NCI-H1417 (cell line): ENCODE measurements at regions not wholly inside any gene's neighbourhood (a gene's known extent, or its start where the extent isn't known, plus 50 kb on each side); places are given as distances from the start of the nearest gene placed in this dataset.
"Not testable (repeated sequence)": the region's sequence is repeated elsewhere in the genome, so short reads cannot be mapped to it uniquely, and the experiment has no call there.

ENCODE experiments used
- DNase-seq, 3 experiments: peaks; one replicate each; lab custom pipeline; 2025; lab: John Stamatoyannopoulos, UW

DNA sequence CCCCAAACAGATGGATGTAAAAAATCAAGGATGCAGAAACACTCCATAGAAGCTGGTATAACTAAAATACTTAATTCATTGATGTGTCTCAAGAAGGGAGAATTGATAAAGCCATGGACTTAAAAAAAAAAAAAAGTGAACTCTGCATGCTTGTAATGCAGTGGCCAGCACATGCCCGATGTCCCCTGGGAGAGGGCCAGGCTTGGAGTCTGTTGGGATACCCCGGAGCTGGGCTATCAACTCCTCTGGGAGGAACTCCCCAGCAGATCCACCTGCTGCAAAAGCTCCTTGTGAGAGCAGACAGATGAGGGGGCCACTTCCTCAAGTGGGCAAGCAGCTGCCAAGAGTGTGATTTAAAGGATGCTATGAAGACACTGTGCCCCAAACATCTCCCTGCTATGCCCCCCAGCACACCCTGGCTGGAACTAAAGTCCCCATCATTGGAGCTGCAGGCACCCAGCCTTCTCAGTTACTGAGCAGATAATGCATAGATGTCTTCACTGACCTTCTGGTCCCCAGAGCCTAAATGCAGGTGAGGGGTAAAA, 311.5 kb upstream of the ID2 start:
- DNase-seq, result no peak

DNA sequence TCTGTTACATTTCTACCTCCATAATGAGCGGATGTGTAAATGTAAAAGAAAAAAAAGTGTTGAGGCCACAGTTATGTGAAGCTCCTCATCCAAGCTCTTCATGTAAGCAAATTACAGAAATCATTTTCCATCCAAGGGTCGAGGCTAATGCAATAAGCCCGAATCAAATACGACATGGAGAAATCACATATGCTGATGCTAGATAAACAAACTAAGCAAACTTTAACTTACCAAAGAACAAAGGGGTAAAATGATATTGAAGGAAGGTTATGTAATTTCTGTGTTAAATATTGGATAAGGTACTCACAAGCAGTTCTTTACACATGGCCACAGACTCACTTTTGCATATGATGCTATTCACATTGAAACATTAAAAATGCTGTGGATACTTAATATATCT, 310.2 kb upstream of the ID2 start:
- no peak for DNase-seq

- DNase-seq, result no peak
Observed at GRCh38 chr2:8374782-8375181, 307.1 kb upstream of the ID2 start.

DNA sequence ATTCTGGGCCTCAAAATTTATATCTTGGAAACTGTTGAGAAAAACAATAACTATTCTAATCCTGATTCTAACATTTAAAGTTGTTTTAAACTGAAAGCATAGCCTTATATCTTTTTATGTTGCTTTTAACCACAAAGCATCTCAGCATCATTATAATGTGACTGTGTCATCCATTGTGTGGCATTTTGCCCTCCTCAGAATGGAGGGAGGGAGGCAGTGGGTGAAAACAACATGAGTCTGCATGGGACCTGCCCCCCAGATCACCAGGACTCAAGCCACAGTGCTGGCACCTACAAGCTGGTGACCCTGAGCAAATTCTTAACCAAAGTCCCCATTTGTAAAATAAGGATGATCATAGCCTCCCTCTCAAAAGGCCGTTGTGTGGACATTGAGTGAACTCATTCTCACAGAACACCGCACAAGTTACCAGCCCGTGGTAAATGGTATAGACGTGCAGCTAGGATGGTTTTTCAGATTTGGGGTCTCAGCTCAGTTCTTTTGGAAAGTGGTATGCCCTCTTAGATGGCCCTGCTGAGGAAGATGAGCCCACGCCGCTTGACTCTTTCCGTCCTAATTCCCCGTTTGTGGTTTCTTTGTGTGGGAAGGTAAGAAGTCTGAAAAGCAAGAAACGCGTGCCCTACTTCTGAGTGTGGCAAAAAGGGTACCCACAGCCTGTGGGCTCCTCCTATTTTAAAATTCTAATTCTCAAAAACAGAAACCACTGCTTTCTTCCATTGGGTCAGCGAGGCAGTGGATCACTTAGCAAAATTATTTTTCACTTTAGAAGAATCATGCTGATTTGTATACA, 305.0 kb upstream of the ID2 start:
- no peak for DNase-seq

DNA sequence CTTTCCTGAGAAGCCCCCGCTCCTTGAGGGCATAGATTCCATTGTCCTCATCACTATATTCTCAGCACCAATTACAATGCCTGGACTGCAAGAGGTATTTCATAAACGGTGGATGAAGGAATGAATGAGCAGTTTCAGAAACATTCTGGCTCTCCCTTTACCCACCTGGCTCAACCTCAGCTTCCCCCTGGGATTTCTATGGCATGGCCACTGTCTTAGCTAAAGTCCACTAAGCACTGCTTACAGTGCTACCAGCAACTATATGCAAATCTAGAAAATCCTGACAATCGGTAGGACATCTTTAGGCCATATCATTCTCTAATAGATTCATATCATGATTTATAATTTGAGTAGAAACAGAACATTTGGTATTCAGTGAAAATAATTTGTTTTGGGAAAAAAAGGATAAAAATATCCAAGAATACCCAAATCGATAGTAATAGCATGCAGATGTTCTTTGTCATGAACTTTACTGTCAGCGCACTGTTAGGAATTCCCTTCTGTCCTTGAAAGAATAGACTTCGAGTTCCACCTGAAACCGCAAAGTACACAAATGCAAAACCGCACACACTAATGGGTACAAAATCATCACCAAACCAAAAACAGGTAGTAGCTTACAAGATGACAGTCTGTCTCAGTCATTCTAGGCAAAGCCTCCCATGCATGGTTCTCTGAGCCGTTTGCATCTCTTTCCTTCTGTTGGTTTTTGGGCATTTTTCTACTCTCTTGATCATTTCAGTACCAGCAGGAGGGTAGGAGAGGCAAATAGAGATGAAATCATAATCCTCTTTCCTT, 303.6 kb upstream of the ID2 start:
- peak in 1 of 3 experiments; percentile 93 for DNase-seq

GRCh38 chr2:8379128-8379527, 302.7 kb upstream of the ID2 start:
- DNase-seq, result no peak

DNA sequence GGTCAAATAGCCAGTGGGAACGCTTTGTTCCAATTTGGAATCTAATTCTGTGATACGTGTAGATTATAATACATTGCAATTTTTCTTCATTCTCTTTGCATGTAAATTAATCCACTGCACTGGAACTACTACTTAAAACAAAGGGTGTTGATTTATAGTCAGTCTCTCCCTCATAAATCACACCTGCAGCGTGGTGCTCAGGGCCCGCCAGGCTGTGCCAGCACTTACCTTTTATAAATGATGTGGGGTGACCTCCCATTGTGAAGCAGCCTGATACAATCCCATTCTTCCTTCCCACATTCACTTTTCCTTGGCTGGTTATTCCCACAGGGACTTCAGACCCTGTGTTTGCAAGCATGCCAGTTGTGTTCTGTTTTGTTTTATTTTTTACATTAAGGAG, 302.3 kb upstream of the ID2 start:
- DNase-seq, result peak; percentile 59 to 78 (median 68)

DNA sequence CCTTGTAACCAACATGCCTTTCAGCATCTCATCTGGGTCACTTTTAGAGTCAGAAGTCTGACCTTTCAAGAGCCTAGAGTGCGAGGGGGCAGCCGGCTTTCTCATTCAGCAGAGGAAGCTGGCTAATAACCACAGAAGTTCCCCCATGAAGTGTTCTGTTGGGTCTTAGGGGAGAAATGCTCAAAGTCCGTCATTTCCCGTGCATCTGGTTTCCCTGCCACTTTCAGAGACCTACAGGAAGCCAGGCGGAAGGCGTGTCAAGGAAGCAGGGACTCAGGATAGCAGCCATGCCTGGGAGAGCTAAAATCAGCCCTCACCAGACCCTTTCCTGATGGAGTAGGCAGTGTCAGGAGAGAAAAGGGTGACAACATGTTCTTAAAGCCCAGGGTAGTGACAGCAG, 301.8 kb upstream of the ID2 start:
- DNase-seq, result peak in 1 of 3 experiments; percentile 52

DNA sequence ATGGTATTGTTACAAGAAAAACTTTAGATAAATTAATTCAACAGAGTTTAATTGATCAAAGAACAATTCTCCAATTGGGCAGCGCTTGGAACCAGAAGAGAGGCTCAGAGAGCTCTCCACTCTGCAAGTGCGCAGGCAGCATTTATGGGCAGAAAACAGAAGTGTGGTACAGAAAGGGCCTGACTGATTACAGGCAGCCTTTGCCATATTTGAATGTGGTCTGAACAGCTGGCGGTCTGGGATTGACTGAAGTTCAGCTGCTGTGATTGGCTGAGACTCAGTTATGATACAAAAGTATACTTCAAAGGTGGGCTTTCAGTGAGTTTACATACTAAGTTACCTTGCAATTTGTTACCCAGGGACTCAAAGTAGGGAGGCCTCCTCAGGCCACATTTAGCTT, 301.3 kb upstream of the ID2 start:
- peak in 1 of 3 experiments; percentile 12 for DNase-seq

DNA sequence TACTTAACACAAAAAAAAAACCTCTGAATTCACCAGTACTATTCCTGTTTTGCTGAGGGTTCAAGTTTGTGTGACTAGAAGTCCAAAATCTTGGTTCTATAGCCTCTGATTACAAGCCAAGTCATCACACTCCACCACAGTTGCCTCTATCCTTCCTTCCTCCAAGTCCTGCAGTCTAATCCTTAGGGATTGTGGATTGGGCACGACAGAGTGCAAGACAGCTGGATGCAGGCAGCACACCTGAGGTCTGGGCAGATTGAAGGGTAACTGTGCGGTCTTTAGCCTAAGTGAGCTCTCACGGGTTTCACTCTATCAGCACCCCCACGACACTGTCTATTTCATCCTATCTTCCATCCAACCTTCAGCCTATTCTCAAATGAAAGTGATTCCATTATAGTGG, 299.4 kb upstream of the ID2 start:
- DNase-seq, result no peak

- DNase-seq, result not testable (repeated sequence)
Observed at GRCh38 chr2:8386748-8387147, 295.1 kb upstream of the ID2 start.

DNA sequence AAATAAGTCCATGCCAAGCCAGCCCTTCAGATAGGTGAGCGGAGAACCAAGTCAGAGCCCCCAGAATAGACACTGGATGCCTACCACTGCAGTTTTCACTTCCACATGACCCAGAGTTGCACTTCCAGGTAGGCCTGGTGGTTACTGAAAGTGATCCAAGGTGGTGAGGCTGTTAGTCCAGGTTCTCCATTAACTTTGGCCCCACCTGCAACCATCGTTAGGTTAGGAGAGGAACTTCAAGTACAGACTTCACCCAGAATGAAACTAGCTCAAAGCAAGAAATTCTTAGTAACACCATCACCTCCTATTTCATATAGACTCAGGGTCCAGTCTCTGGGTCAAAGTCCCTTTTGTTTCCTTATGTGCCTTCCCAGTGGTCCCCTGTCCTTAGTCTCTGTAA, 293.1 kb upstream of the ID2 start:
- DNase-seq, result no peak

DNA sequence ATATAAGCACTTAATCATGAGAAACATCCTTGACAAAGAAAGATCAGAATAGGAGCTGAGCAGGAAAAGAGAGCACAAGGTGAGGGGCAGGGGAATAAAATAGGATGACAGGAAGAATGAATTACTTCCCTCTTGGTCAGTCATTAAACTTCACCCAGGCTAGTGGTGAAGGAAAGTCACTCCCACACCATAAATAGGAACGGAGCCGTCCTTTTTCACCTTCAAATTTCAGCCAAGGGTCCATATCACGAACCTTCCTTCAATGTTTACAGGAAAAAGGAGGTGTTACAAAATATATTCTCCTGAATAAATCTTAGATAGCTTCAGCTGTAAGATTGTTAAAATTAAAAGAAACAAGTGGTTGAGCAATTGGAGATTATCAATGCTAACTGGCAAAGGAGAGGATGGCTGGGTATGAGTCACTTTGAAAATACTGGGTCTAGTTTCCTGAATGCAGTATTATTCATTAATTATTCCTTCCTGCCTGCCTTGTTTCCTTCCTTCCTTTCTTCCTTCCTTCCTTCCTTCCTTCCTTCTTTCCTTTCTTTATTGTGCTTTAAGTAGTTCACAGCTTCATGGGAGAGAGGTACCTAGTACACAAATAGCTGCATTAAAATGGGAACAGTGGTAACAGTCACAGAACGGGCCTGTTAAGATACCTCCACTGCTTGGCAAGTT, 292.3 kb upstream of the ID2 start:
- DNase-seq, result no peak

- no peak for DNase-seq
Observed at GRCh38 chr2:8391126-8391525, 290.7 kb upstream of the ID2 start.

DNA sequence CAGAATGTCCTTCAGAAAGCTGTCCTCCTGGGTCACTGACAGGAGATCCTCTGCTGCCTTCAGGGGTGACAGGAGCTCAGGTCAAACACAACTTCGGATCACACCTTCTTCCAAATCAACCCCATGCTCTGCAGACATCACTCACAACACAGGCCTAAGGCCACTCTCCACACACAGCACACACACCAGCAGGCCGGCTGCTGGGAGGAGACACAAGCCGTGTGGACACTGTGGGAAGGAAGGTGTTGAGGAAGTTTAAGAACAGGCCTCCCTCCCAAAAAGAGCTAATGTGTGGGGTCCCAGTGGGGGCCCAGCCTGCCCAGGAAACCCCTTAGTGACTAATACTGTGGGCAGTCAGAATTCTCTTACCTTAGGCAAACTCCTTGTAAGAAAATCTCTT, 290.3 kb upstream of the ID2 start:
- no peak for DNase-seq

GRCh38 chr2:8392098-8392866, 289.6 kb upstream of the ID2 start:
- DNase-seq, result no peak

DNA sequence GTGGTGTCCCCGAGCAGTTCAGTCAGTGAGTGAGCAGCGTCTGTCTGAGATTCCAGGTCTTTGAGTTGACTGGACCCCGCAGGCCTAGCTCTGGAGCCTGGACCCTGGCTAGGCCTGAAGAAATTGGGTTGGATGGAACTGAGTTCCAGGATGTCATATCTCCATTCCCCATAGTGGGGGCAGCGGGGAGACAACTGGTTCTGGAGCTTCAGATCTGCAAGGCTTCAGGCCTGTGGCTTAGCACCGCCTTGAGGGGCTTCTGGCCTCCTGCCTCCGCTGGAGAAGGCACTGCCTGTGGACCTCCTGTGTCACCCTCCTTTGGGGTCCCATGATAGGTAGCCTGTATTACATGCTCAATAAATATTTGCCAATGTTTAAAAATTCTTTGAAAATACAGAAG, 288.4 kb upstream of the ID2 start:
- no peak for DNase-seq

DNA sequence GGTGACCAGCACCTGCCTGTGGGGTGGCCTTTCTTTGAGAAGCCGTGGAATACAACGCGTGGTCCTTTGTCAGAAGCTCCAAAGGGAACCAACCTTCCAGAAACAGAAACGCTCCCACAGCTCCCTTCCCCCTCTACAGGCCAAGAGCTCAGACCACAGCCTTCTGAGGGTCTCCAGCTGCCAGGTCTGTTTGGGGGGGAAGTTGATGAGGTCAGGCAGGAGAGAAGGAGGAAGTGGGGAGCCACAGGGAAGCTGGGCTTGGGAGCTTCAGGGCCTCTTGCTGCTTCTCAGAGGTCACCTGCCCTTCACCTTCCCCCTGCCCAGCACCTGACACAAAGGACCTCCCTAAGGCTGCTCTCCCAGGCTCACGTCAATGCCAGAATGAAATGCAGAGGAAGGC, 287.7 kb upstream of the ID2 start:
- no peak for DNase-seq

DNA sequence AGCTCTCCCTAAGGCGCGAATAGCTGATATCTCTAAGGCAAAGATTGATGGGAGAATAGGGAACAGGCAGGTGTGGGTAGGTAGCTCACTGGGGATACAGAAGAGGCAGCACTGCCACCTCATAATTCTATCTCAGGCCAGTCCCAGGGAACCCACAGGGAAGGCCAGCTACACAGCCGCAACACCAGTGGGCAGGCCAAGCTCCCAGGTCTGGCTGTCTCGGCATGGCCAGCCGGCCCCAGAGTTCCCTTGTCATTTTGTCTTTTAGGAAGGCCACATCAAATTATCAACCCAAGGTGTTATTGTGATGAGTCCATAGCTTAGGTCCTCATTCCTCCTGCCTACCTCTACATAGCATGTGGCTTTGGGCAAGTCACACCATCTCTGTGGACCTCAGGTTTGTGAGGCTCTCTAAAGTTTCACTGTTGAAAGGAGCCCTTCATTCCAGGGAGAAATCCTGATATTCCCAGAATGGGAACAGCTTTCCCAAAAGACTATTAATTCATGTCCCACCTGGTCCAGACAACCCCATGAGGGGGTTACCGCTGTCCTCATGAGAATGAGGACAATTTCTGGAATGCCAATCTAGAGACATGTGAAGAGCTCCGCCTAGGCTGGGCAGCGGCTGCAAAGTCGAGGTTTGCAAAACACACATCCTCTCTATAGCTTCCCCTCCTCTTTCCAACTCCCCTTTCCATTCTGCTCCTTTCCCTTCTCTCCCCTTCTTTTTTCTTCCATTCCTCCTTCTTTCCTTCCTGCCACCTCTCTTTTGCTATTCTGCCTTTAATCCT, 287.1 kb upstream of the ID2 start:
- DNase-seq, result no peak

DNA sequence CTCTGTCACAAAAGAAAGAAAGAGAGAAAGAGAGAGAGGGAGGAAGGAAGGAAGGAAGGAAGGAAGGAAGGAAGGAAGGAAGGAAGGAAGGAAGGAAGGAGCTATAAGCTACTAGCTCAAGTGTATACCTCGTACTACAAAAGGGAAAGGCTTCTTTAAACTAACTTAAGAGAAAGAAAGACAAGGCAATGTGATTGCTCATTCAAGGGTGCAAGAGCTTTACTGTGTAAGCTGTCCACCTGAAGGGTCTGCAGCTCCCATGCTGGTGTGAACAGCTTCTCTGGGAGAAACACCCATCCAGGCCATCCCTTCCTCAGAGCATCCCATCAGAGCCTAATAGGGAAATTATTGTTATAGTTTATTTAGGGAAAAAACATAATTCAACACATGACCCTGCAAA, 286.1 kb upstream of the ID2 start:
- no peak for DNase-seq
